ENCODE measurements at regions not wholly inside any gene's neighbourhood (a gene's known extent, or its start where the extent isn't known, plus 50 kb on each side); places are given as distances from the start of the nearest gene placed in this dataset.
"Not testable (repeated sequence)": the region's sequence is repeated elsewhere in the genome, so short reads cannot be mapped to it uniquely, and the experiment has no call there.

- DNase-seq = no peak
Observed at GRCh38 chr3:26193558-26193957, 403.7 kb downstream of the OXSM start.

GRCh38 chr3:26196781-26197180 is 406.9 kb downstream of the OXSM start:
- no peak for DNase-seq

GRCh38 chr3:26198609-26199008 is 408.7 kb downstream of the OXSM start:
- no peak for DNase-seq

GRCh38 chr3:26202169-26202568 is 412.3 kb downstream of the OXSM start:
- DNase-seq = no peak

GRCh38 chr3:26205475-26205874 is 415.6 kb downstream of the OXSM start:
- no peak for DNase-seq

GRCh38 chr3:26208201-26208600 is 414.4 kb upstream of the LRRC3B start:
- DNase-seq = no peak

GRCh38 chr3:26229801-26230200 is 392.8 kb upstream of the LRRC3B start:
- DNase-seq = no peak

GRCh38 chr3:26233374-26233773 is 389.2 kb upstream of the LRRC3B start:
- DNase-seq = no peak

GRCh38 chr3:26236531-26236930 is 386.0 kb upstream of the LRRC3B start:
- DNase-seq = no peak

GRCh38 chr3:26237036-26237682 is 385.4 kb upstream of the LRRC3B start:
- no peak for DNase-seq

GRCh38 chr3:26244586-26244985 is 378.0 kb upstream of the LRRC3B start:
- not testable (repeated sequence) for DNase-seq

GRCh38 chr3:26245236-26245635 is 377.3 kb upstream of the LRRC3B start:
- no peak for DNase-seq

GRCh38 chr3:26246901-26247300 is 375.7 kb upstream of the LRRC3B start:
- DNase-seq = no peak

- no peak for DNase-seq
Observed at GRCh38 chr3:26247712-26248111, 374.9 kb upstream of the LRRC3B start.

- no peak for DNase-seq
Observed at GRCh38 chr3:26252001-26252400, 370.6 kb upstream of the LRRC3B start.

- DNase-seq = no peak
Observed at GRCh38 chr3:26256224-26256623, 366.3 kb upstream of the LRRC3B start.

GRCh38 chr3:26259176-26259575 is 363.4 kb upstream of the LRRC3B start:
- DNase-seq = no peak

GRCh38 chr3:26260139-26260538 is 362.4 kb upstream of the LRRC3B start:
- no peak for DNase-seq

GRCh38 chr3:26264708-26265107 is 357.9 kb upstream of the LRRC3B start:
- DNase-seq = no peak

GRCh38 chr3:26271848-26272247 is 350.7 kb upstream of the LRRC3B start:
- DNase-seq = no peak

GRCh38 chr3:26273196-26273595 is 349.4 kb upstream of the LRRC3B start:
- no peak for DNase-seq

- DNase-seq = no peak
Observed at GRCh38 chr3:26279091-26279490, 343.5 kb upstream of the LRRC3B start.

- no peak for DNase-seq
Observed at GRCh38 chr3:26280517-26280916, 342.1 kb upstream of the LRRC3B start.

- DNase-seq = no peak
Observed at GRCh38 chr3:26281284-26281985, 341.1 kb upstream of the LRRC3B start.

GRCh38 chr3:26284503-26284902 is 338.1 kb upstream of the LRRC3B start:
- DNase-seq = not testable (repeated sequence)
